NB4 (cell line): ENCODE measurements at regions not wholly inside any gene's neighbourhood (a gene's known extent, or its start where the extent isn't known, plus 50 kb on each side); places are given as distances from the start of the nearest gene placed in this dataset.

Experiments
- DNase-seq: peaks from one replicate; pipeline ENCODE4 v3.0.0; 2010; ENCODE audit warnings: low read depth
- H3K4me3 ChIP-seq: one replicate; pipeline ENCODE4 v1.5.1; 2011; ENCODE audit warnings: mild to moderate bottlenecking, low read depth, low read length, moderate library complexity
- MYC ChIP-seq: IDR thresholded peaks from 2 replicates; pipeline ENCODE4 v1.6.1; 2011; ENCODE audit warnings: low read depth, low read length
- POLR2A ChIP-seq: IDR thresholded peaks from 2 replicates; pipeline ENCODE4 v1.6.1; 2011; ENCODE audit warnings: mild to moderate bottlenecking; ENCODE audit not compliant: insufficient read length; ENCODE audit errors: extremely low read depth
- TF ChIP-seq, protein P1 (sequence below): IDR thresholded peaks from one replicate; pipeline ENCODE4 v1.5.1; 2012; ENCODE audit warnings: low read depth, low read length
- TF ChIP-seq, protein P2 (sequence below): IDR thresholded peaks from 2 replicates; pipeline ENCODE4 v1.6.1; 2011; ENCODE audit warnings: low read depth, low read length

DNA sequence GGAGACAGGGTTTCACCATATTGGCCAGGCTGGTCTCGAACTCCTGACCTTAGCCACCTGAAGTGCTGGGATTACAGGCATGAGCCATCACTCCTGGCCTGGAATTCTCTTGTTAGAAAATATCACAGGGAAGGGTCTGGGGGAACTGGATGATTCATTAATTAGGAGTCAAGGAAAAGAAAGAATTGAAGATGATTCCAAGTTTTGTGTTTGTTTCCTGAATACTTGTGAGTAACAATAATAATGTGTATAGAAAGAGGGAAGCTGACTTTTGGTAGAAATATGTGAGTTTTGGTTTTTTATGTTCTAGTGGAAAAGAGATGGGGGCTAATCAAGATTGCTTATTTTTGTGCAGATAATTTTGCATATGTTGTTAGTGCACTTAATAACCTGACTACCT lies 77.3 kb upstream of the CLNK start:
- DNase-seq, result no peak
- TF ChIP-seq, protein P1, sequence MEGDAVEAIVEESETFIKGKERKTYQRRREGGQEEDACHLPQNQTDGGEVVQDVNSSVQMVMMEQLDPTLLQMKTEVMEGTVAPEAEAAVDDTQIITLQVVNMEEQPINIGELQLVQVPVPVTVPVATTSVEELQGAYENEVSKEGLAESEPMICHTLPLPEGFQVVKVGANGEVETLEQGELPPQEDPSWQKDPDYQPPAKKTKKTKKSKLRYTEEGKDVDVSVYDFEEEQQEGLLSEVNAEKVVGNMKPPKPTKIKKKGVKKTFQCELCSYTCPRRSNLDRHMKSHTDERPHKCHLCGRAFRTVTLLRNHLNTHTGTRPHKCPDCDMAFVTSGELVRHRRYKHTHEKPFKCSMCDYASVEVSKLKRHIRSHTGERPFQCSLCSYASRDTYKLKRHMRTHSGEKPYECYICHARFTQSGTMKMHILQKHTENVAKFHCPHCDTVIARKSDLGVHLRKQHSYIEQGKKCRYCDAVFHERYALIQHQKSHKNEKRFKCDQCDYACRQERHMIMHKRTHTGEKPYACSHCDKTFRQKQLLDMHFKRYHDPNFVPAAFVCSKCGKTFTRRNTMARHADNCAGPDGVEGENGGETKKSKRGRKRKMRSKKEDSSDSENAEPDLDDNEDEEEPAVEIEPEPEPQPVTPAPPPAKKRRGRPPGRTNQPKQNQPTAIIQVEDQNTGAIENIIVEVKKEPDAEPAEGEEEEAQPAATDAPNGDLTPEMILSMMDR, result no peak
- TF ChIP-seq, protein P2, sequence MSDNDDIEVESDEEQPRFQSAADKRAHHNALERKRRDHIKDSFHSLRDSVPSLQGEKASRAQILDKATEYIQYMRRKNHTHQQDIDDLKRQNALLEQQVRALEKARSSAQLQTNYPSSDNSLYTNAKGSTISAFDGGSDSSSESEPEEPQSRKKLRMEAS, result no peak
- TF ChIP-seq MYC (no peak), POLR2A (no peak)
- H3K4me3 ChIP-seq, result no peak overlapping the region

DNA sequence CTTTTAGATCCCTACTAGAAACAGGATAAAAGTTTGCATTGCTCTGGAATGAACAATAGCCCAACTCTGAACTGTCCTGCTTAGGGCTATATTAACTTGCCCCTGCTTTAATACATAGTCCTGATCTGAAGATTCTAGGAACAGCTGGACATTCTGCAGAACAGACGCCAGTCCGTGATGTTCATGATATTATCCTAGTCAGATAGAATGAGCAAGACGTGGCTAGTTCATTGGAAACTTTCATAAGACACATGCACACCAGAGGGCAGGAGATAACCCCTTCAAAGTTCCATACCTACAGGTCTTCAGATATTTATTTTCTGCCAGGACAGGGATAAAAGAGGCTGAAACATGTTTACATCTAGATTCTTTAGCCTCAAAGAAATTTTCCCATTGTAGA lies 75.5 kb upstream of the CLNK start:
- H3K4me3 ChIP-seq, result no peak overlapping the region
- no peak for DNase-seq
- TF ChIP-seq MYC (no peak), POLR2A (no peak)
- TF ChIP-seq, protein P1, result no peak
- TF ChIP-seq, protein P2, result no peak

DNA sequence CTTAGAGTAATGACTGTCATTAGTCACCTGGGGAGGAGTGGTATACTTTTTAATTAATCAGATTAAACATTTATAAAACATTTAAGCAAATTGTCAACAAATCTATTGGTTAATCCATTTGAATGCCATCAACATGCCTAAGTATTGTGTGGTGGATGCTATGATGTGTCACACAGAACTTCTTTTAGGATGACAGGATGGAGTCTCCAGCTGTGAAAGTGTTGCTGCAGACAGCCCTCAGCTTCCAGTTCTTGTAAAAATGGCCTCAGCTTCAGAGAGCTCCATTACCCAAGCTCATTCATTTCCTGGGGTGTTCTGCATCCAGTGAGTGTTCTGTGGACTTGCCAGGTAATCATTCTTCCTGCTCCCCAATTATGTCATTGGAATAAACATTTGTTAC lies 74.3 kb upstream of the CLNK start:
- TF ChIP-seq, protein P1, result no peak
- TF ChIP-seq, protein P2, result no peak
- no peak for TF ChIP-seq MYC
- no peak for TF ChIP-seq POLR2A
- no peak overlapping the region for H3K4me3 ChIP-seq
- no peak for DNase-seq

DNA sequence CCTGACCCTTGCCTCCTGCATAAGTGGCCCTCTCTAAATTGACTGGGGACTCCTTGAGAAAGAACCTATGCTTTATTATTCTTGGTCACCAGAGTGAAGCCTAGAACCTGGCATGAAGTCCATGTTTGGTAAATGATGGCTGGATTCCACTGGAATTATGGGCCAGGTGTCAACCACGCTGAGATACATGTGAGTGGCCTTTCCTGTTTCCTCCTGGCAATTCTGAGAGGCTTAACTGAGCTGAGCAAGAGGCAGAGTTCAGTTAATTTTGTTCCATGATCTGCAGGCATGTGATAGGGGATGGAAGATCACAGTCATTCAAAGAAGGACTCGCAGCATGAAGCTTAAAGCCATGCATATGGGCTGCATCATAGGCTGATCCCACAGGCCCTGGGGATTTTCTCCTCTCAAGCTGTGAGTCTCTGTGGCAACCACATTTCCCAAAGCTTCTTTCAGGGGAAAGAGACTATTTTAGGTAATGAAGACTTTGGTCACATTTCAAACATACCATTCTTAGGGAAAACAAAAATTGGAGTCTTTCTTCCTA lies 69.4 kb upstream of the CLNK start:
- no peak for DNase-seq
- H3K4me3 ChIP-seq, result no peak overlapping the region
- TF ChIP-seq, protein P2, result no peak
- TF ChIP-seq, protein P1, result no peak
- TF ChIP-seq POLR2A (no peak), MYC (no peak)

DNA sequence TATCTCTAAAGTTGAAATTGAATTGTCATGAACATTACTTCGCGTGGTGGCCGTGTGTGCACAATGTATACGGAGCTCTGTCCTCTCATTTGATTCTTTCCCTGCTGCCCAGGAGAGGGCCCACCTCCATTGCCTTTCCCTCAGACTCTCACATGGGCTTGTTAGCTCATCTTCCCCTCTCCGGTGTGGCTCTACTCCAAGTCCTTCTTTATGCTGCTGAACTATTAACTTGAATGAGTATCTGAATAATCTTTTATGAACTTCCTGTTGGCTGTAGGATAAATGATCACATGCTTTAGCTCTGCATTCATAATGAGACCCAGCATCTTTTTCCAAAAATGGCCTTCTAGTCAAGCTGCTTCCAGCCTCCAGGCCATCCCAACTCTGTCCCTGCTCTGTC lies 68.8 kb upstream of the CLNK start:
- H3K4me3 ChIP-seq, result no peak overlapping the region
- TF ChIP-seq, protein P2, result no peak
- TF ChIP-seq, protein P1, result no peak
- TF ChIP-seq MYC (no peak), POLR2A (no peak)
- no peak for DNase-seq

DNA sequence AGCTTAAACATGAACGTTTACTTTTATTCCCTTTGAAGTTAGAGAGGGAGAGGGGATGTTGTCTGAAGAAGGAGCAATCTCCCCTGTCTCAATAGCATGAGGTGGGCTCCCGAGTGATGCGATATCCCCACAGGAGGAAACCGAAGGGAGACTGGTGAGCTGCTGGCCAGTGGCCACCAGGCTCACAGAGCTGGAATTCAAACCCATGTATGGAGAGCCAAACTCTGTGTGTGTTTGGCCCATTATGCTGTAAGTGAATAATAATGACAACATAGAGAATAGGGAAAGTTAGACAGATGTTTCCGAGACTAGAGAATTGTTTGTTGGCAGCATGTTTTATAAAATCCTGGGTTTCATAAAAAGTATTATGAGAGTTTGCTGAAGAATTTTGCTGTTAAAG lies 66.1 kb upstream of the CLNK start:
- TF ChIP-seq, protein P1, result no peak
- no peak for TF ChIP-seq POLR2A
- TF ChIP-seq, protein P2, result no peak
- H3K4me3 ChIP-seq, result no peak overlapping the region
- no peak for DNase-seq
